IPS-NIHi7 (cell line): ENCODE measurements at regions not wholly inside any gene's neighbourhood (a gene's known extent, or its start where the extent isn't known, plus 50 kb on each side); places are given as distances from the start of the nearest gene placed in this dataset.

Experiments used
- DNase-seq: peaks from one replicate; pipeline ENCODE4 v3.0.0; 2012; ENCODE audit warnings: mixed read lengths; ENCODE audit errors: extremely low spot score

GRCh38 chr3:159169828-159170227 is 368.0 kb downstream of the MFSD1 start:
- no peak for DNase-seq

GRCh38 chr3:159170436-159171003 is 368.7 kb downstream of the MFSD1 start:
- no peak for DNase-seq

GRCh38 chr3:159171333-159171732 is 369.5 kb downstream of the MFSD1 start:
- no peak for DNase-seq

- no peak for DNase-seq
Observed at GRCh38 chr3:159172473-159172872, 370.6 kb downstream of the MFSD1 start.

- DNase-seq, result no peak
Observed at GRCh38 chr3:159174715-159175692, 373.1 kb downstream of the MFSD1 start.

GRCh38 chr3:159178209-159178897 is 376.5 kb downstream of the MFSD1 start:
- DNase-seq, result no peak

- DNase-seq, result no peak
Observed at GRCh38 chr3:159182961-159183360, 381.1 kb downstream of the MFSD1 start.

- DNase-seq, result no peak
Observed at GRCh38 chr3:159185443-159186050, 383.7 kb downstream of the MFSD1 start.

- no peak for DNase-seq
Observed at GRCh38 chr3:159186581-159186980, 384.7 kb downstream of the MFSD1 start.

GRCh38 chr3:159187232-159187631 is 385.4 kb downstream of the MFSD1 start:
- no peak for DNase-seq

GRCh38 chr3:159187706-159188105 is 385.9 kb downstream of the MFSD1 start:
- no peak for DNase-seq

- no peak for DNase-seq
Observed at GRCh38 chr3:159189994-159190669, 388.3 kb downstream of the MFSD1 start.

- DNase-seq, result no peak
Observed at GRCh38 chr3:159191447-159191846, 389.6 kb downstream of the MFSD1 start.

- no peak for DNase-seq
Observed at GRCh38 chr3:159196359-159196758, 394.5 kb downstream of the MFSD1 start.

GRCh38 chr3:159200176-159200575 is 398.3 kb downstream of the MFSD1 start:
- no peak for DNase-seq

GRCh38 chr3:159208050-159208449 is 406.2 kb downstream of the MFSD1 start:
- DNase-seq, result no peak

- DNase-seq, result no peak
Observed at GRCh38 chr3:159209459-159209858, 407.6 kb downstream of the MFSD1 start.

GRCh38 chr3:159210336-159210735 is 408.5 kb downstream of the MFSD1 start:
- no peak for DNase-seq

- DNase-seq, result no peak
Observed at GRCh38 chr3:159216311-159216710, 414.5 kb downstream of the MFSD1 start.

- DNase-seq, result no peak
Observed at GRCh38 chr3:159219231-159219630, 417.4 kb downstream of the MFSD1 start.

GRCh38 chr3:159221335-159221734 is 419.5 kb downstream of the MFSD1 start:
- no peak for DNase-seq
